Skeletal muscle tissue (tissue), 3 donors: ENCODE measurements at regions not wholly inside any gene's neighbourhood (a gene's known extent, or its start where the extent isn't known, plus 50 kb on each side); places are given as distances from the start of the nearest gene placed in this dataset.
"Not testable (repeated sequence)": the region's sequence is repeated elsewhere in the genome, so short reads cannot be mapped to it uniquely, and the experiment has no call there.

Experiments used
- H3K27ac ChIP-seq: one replicate; pipeline ENCODE4 v1.7.0; 2013; ENCODE audit warnings: mild to moderate bottlenecking, low read depth, low read length, inconsistent platforms
- H3K27me3 ChIP-seq, 3 donors: one replicate each; pipeline ENCODE4 v1.7.0; 2013; ENCODE audit warnings: low read length in 3 of 3; ENCODE audit not compliant: control insufficient read depth in 3 of 3, insufficient read depth in 3 of 3
- H3K36me3 ChIP-seq, 3 donors: one replicate each; pipeline ENCODE4 v1.7.0; 2013; ENCODE audit warnings: low read length in 3 of 3; ENCODE audit not compliant: control insufficient read depth in 3 of 3, insufficient read depth in 3 of 3
- H3K4me1 ChIP-seq, 3 donors: one replicate each; pipeline ENCODE4 v1.7.0; 2013; ENCODE audit warnings: low read length in 3 of 3, mild to moderate bottlenecking in 3 of 3; ENCODE audit not compliant: control insufficient read depth in 3 of 3, insufficient read depth in 3 of 3
- H3K4me3 ChIP-seq, 3 donors: one replicate each; pipeline ENCODE4 v1.7.0; 2013; ENCODE audit warnings: low read length in 3 of 3
- H3K9ac ChIP-seq, 3 donors: one replicate each; pipeline ENCODE4 v1.7.0; 2013; ENCODE audit warnings: low read length in 3 of 3, mild to moderate bottlenecking in 3 of 3, moderate library complexity in 2 of 3, low read depth in 1 of 3
- H3K9me3 ChIP-seq, 3 donors: one replicate each; pipeline ENCODE4 v1.7.0; 2013; ENCODE audit warnings: low read length in 3 of 3; ENCODE audit not compliant: control insufficient read depth in 3 of 3
- donor health status: Osteomylitis.

DNA sequence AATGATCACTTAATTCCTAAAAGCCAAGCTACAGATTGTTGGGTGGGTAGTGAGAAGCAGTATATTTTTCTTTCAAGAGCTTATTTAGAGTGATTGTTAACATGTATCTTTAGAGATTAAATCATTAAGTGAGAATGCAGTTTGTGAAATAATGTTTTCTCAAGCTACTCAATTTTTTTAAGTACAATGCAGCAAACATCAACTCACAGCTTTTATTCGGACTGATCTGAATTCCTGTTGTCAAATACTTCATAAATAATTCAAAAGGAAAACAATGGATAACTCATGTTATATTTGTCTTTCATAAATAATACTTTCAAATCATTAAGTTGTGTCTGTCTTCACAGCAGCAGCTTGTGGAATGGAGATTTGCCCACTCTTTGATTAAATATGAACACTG is 271.1 kb upstream of the DEPDC1 start:
- no peak overlapping the region for H3K27ac ChIP-seq
- no peaks in the 10 kb centered on the region for H3K27me3 ChIP-seq
- no peaks in the 10 kb centered on the region for H3K4me1 ChIP-seq
- no peaks in the 10 kb centered on the region for H3K36me3 ChIP-seq
- H3K9ac ChIP-seq: no peak overlapping the region
- H3K9me3 ChIP-seq: no peaks in the 10 kb centered on the region
- H3K4me3 ChIP-seq: no peak overlapping the region

DNA sequence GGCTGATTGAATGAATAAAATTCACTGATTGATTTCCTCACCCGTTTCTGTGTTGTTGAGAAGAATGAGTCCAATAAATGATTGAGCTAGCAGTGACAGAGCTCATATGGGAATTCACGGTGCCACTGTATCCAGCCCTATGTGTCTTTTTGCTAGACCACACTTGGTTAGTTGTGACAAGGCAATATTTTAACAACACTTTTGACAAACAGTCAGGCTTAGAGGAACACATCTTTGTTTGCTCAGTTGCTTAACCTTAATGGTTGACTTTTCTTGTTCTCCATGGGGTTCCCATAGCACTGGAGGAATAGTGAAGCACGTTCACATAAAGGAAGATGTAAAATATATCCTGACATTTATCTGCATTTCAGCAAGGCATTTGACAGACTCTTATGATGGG is 273.9 kb upstream of the DEPDC1 start:
- Histone ChIP-seq H3K4me3 (no peak overlapping the region), H3K9ac (no peak overlapping the region), H3K4me1 (no peaks in the 10 kb centered on the region), H3K36me3 (no peaks in the 10 kb centered on the region), H3K9me3 (no peaks in the 10 kb centered on the region), H3K27ac (no peak overlapping the region), H3K27me3 (no peaks in the 10 kb centered on the region)

DNA sequence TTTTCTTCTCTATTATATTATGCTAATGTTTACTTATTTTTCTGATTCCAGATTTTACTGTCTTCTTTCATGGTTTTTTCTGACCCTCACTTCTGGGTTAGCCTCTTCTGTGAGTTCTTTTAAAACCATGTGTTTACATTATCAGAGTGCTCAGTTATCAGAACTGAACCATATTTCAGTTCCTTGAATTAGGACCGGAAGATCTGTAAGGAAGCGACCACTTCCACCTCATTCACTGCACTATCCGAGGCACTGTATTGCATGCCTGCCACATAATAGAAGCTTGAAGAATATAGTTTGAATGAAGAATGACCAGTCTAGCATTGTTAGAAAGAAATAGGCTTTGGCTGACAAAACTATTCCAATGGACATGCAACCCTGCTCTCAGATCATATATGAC is 281.0 kb upstream of the DEPDC1 start:
- no peak overlapping the region for H3K4me3 ChIP-seq
- no peak overlapping the region for H3K9ac ChIP-seq
- no peaks in the 10 kb centered on the region for H3K9me3 ChIP-seq
- no peaks in the 10 kb centered on the region for H3K36me3 ChIP-seq
- no peak overlapping the region for H3K27ac ChIP-seq
- no peaks in the 10 kb centered on the region for H3K27me3 ChIP-seq
- no peaks in the 10 kb centered on the region for H3K4me1 ChIP-seq

DNA sequence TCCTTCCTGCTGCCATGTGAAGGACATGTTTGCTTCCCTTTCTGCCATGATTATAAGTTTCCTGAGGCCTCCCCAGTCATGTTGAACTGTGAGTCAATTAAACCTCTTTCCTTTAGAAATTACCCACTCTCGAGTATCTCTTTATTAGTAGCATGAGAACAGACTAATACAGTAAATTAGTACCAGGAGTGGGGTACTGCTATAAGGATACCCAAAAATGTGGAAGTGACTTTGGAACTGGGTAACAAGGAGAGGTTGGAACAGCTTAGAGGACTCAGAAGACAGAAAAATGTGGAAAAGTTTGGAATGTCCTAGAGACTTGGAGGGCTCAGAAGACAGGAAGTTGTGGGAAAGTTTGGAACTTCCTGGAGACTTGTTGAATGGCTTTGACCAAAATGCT is 283.0 kb upstream of the DEPDC1 start:
- H3K9me3 ChIP-seq, H3K27ac ChIP-seq, H3K4me1 ChIP-seq, H3K36me3 ChIP-seq, H3K9ac ChIP-seq, H3K4me3 ChIP-seq, H3K27me3 ChIP-seq: not testable (repeated sequence)

DNA sequence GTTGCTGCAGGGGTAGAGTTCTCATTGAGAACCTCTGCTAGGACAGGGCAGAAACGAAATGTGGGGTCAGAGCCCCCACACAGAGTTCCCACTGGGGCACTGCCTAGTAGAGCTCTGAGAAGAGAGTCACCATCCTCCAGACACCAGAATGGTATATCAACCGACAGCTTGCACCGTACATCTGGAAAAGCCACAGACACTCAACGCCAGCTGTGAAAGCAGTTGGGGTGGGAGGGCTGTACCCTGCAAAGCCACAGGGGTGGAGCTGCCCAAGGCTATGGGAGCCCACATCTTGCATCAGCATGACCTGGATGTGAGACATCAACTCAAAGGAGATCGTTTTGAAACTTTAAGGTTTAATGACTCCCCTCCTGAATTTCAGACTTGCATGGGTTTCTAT is 284.0 kb upstream of the DEPDC1 start:
- Histone ChIP-seq H3K4me1 (no peaks in the 10 kb centered on the region), H3K4me3 (no peak overlapping the region), H3K9me3 (no peaks in the 10 kb centered on the region), H3K9ac (no peak overlapping the region), H3K36me3 (no peaks in the 10 kb centered on the region), H3K27me3 (no peaks in the 10 kb centered on the region), H3K27ac (no peak overlapping the region)

DNA sequence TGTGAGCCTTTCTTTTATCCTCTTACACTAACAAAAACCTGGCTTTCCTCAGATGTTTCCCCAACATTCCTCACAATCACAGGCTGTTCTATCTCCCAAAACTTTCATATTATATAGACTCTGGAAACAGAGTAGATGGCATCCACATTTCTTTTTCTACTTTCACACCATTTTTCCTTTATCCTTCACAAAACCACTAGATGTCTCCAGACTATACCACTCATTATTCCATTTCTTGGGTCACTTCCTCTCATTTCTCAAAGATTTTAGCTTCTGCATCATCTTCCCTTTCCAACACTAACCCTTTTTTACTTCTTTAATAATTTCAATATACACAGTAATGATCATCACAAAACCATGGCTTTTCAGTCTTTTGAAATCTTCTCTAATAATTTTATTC is 286.0 kb upstream of the DEPDC1 start:
- H3K9me3 ChIP-seq: no peaks in the 10 kb centered on the region
- no peaks in the 10 kb centered on the region for H3K4me1 ChIP-seq
- no peaks in the 10 kb centered on the region for H3K27me3 ChIP-seq
- no peak overlapping the region for H3K27ac ChIP-seq
- no peak overlapping the region for H3K4me3 ChIP-seq
- H3K36me3 ChIP-seq: no peaks in the 10 kb centered on the region
- H3K9ac ChIP-seq: no peak overlapping the region

DNA sequence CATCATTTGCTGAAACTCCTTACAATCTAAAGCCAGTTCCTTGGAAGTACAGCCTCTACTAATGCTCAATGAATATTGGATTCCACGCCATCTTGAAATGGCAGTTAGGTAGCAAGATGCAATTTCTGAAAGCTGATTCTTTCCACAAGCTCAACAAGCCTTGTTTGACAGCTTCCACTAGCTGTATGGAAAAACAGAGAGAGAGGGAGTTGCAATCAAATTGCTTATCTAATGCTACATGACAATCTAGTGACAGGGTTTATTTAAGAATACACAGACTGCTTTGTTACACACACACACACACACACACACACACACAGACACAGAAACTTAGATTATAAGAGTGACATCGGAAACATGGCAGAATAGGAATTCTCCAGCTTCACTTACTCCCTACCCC is 288.4 kb upstream of the DEPDC1 start:
- Histone ChIP-seq H3K27me3 (no peaks in the 10 kb centered on the region), H3K36me3 (no peaks in the 10 kb centered on the region), H3K27ac (no peak overlapping the region), H3K4me3 (no peak overlapping the region), H3K9me3 (no peaks in the 10 kb centered on the region), H3K4me1 (no peaks in the 10 kb centered on the region), H3K9ac (no peak overlapping the region)

DNA sequence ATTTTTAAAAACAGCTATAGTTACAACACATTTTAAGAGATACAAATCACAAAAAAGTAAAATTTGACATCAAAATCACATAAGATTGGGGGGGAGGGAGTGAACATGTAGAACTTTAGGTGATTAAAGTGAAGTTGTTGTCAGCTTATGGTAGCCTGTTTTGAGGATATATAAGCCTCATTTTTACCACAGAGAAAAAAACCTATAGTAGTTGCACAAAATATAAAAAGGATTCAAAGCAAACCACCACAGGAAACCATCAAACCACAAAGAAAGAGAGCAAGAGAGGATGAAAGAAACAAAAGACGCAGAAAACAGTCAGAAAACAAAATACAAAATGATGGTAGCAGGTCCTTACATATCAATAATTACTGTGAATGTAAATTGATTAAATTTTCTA is 291.9 kb upstream of the DEPDC1 start:
- Histone ChIP-seq H3K4me3 (no peak overlapping the region), H3K27me3 (no peaks in the 10 kb centered on the region), H3K9ac (no peak overlapping the region), H3K4me1 (no peaks in the 10 kb centered on the region), H3K9me3 (no peaks in the 10 kb centered on the region), H3K36me3 (no peaks in the 10 kb centered on the region), H3K27ac (no peak overlapping the region)

DNA sequence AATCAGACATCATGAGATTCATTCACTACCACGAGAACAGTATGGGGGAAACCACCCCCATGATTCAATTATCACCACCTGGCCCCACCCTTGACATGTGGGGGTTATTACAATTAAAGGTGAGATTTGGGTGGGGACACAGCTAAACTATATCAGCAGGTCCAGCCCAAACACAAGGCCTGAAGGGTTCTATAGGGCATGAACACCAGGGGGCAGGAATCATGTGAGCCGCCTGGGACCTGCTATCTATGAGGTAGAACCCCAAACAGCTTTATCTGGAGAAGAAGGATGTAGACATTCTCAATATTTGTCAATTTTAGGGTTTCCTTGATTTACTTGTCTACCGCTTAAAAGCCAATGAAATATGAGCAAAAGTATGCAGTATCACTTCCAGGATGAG is 294.9 kb upstream of the DEPDC1 start:
- H3K4me1 ChIP-seq: no peaks in the 10 kb centered on the region
- no peak overlapping the region for H3K4me3 ChIP-seq
- no peak overlapping the region for H3K27ac ChIP-seq
- no peaks in the 10 kb centered on the region for H3K9me3 ChIP-seq
- no peaks in the 10 kb centered on the region for H3K27me3 ChIP-seq
- H3K36me3 ChIP-seq: no peaks in the 10 kb centered on the region
- no peak overlapping the region for H3K9ac ChIP-seq

DNA sequence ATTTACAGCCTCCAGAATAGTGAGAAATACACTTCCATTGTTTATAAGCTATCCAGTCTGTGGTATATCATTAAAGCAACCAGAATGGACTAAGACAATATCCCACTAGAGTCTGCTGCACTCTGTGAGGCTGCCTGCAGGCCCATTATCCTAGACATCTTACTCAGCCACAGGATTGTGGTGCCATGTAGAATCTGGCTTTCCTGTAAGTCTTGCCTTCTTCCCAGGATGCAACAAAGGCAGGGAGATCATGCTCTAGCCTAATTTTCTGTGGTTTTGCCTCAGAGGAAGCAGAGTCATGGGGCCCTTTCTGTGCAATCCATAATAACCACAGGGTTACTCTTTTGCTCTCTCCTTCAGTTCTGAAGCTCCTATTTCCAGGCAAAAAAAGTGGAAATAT is 299.1 kb upstream of the DEPDC1 start:
- H3K9ac ChIP-seq: no peak overlapping the region
- H3K27ac ChIP-seq: no peak overlapping the region
- H3K4me3 ChIP-seq: no peak overlapping the region
- no peaks in the 10 kb centered on the region for H3K27me3 ChIP-seq
- H3K36me3 ChIP-seq: no peaks in the 10 kb centered on the region
- no peaks in the 10 kb centered on the region for H3K4me1 ChIP-seq
- no peaks in the 10 kb centered on the region for H3K9me3 ChIP-seq

DNA sequence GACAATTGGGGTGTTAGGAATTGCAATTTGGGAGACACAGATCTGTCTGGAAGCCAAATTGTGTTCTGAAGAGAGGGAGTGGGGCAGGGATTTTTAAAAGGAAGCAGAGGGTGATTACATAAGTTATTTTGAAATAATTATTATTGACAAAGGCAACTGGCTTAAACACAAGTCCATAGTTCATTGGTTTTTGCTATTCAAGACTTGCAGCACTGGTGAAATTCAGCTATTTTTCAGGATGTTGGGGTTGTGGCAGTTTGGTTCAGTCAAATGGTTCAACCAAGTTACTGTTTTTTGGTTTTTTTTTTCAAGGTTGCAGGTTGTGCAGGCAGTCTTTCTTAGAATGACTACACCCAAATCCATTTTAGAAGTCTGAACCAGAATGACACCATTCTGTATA is 300.0 kb upstream of the DEPDC1 start:
- no peaks in the 10 kb centered on the region for H3K27me3 ChIP-seq
- no peaks in the 10 kb centered on the region for H3K4me1 ChIP-seq
- H3K4me3 ChIP-seq: no peak overlapping the region
- H3K36me3 ChIP-seq: no peaks in the 10 kb centered on the region
- H3K9ac ChIP-seq: no peak overlapping the region
- no peaks in the 10 kb centered on the region for H3K9me3 ChIP-seq
- H3K27ac ChIP-seq: no peak overlapping the region
